GM21447 (cell line): ENCODE measurements at regions not wholly inside any gene's neighbourhood (a gene's known extent, or its start where the extent isn't known, plus 50 kb on each side); places are given as distances from the start of the nearest gene placed in this dataset.
A peak's percentile ranks its signal among the peaks of the same experiment; 100 is the strongest.

Experiments used
- ATAC-seq: cut with Tn5 transposase; IDR thresholded peaks from one replicate; pipeline ENCODE4 v1.9.1; 2021; ENCODE audit not compliant: unreplicated experiment

- ATAC-seq, result no peak
Measured at GRCh38 chr4:163621821-163622220, 127.3 kb downstream of the TMA16 start.

GRCh38 chr4:163622379-163623035 is 128.0 kb downstream of the TMA16 start:
- no peak for ATAC-seq

GRCh38 chr4:163623787-163624186 is 129.3 kb downstream of the TMA16 start:
- no peak for ATAC-seq

- ATAC-seq, result no peak
Measured at GRCh38 chr4:163624727-163625126, 130.2 kb downstream of the TMA16 start.

GRCh38 chr4:163631288-163631687 is 136.8 kb downstream of the TMA16 start:
- no peak for ATAC-seq

GRCh38 chr4:163638909-163639308 is 144.4 kb downstream of the TMA16 start:
- ATAC-seq, result no peak

- ATAC-seq, result no peak
Measured at GRCh38 chr4:163649557-163650091, 155.1 kb downstream of the TMA16 start.

GRCh38 chr4:163651761-163652160 is 157.3 kb downstream of the TMA16 start:
- ATAC-seq, result no peak

GRCh38 chr4:163654621-163655020 is 160.1 kb downstream of the TMA16 start:
- ATAC-seq, result no peak

- ATAC-seq, result no peak
Measured at GRCh38 chr4:163660636-163661035, 166.1 kb downstream of the TMA16 start.

- ATAC-seq, result peak; percentile 40
Measured at GRCh38 chr4:163662768-163663167, 168.3 kb downstream of the TMA16 start.

GRCh38 chr4:163663454-163664225 is 169.2 kb downstream of the TMA16 start:
- ATAC-seq, result peak; percentile 80

GRCh38 chr4:163665101-163665500 is 170.6 kb downstream of the TMA16 start:
- ATAC-seq, result no peak

- ATAC-seq, result peak; percentile 35
Measured at GRCh38 chr4:163665521-163666331, 171.2 kb downstream of the TMA16 start.

- ATAC-seq, result no peak
Measured at GRCh38 chr4:163666332-163666873, 171.9 kb downstream of the TMA16 start.

GRCh38 chr4:163672751-163673150 is 178.3 kb downstream of the TMA16 start:
- ATAC-seq, result no peak

- ATAC-seq, result peak; percentile 79
Measured at GRCh38 chr4:163673848-163674697, 179.6 kb downstream of the TMA16 start.

GRCh38 chr4:163679189-163679588 is 184.7 kb downstream of the TMA16 start:
- no peak for ATAC-seq

- ATAC-seq, result no peak
Measured at GRCh38 chr4:163680386-163681098, 186.1 kb downstream of the TMA16 start.
